DOHH2 (cell line): ENCODE measurements at regions not wholly inside any gene's neighbourhood (a gene's known extent, or its start where the extent isn't known, plus 50 kb on each side); places are given as distances from the start of the nearest gene placed in this dataset.

ENCODE experiments used
- H3F3A ChIP-seq: fragments of 200-600 bp; sonication (generic), shearing (Covaris generic); 2 replicates; pipeline ENCODE4 v1.6.0; 2016; ENCODE audit warnings: antibody characterized with exemption, mild to moderate bottlenecking; ENCODE audit not compliant: control insufficient read depth, insufficient read depth
- H3K27ac ChIP-seq: fragments of 200-600 bp; sonication (generic); 2 replicates; pipeline ENCODE4 v1.5.1; 2014; ENCODE audit warnings: low read depth, mild to moderate bottlenecking, low read length, moderate library complexity
- H3K27me3 ChIP-seq: fragments of 200-600 bp; sonication (generic); 2 replicates; pipeline ENCODE4 v1.6.1; 2014; ENCODE audit warnings: mild to moderate bottlenecking, low read length, mixed read lengths; ENCODE audit not compliant: control insufficient read depth
- H3K36me3 ChIP-seq: fragments of 200-600 bp; sonication (generic); 2 replicates; pipeline ENCODE4 v1.6.1; 2014; ENCODE audit warnings: mild to moderate bottlenecking, low read length, moderate library complexity, mixed read lengths; ENCODE audit not compliant: control insufficient read depth
- H3K4me1 ChIP-seq: fragments of 200-600 bp; sonication (generic); 2 replicates; pipeline ENCODE4 v1.6.1; 2014; ENCODE audit warnings: mild to moderate bottlenecking, low read length, mixed read lengths; ENCODE audit not compliant: control insufficient read depth
- H3K4me2 ChIP-seq: fragments of 200-600 bp; sonication (generic); 2 replicates; pipeline ENCODE4 v1.6.0; 2014; ENCODE audit warnings: mild to moderate bottlenecking, low read length, moderate library complexity
- H3K4me3 ChIP-seq: fragments of 200-600 bp; sonication (generic); 2 replicates; pipeline ENCODE4 v1.5.1; 2014; ENCODE audit warnings: mild to moderate bottlenecking, low read length, mixed read lengths
- H3K79me2 ChIP-seq: fragments of 200-600 bp; sonication (generic); 2 replicates; pipeline ENCODE4 v1.6.1; 2014; ENCODE audit warnings: mild to moderate bottlenecking, low read length, mixed read lengths; ENCODE audit not compliant: control insufficient read depth
- H3K9me2 ChIP-seq: fragments of 200-600 bp; sonication (generic); replicated peaks from 2 replicates; pipeline ENCODE4 v1.6.1; 2014; ENCODE audit warnings: mild to moderate bottlenecking, low read length, mixed read lengths; ENCODE audit not compliant: control insufficient read depth
- H3K9me3 ChIP-seq: fragments of 200-600 bp; sonication (generic); 2 replicates; pipeline ENCODE4 v1.6.1; 2014; ENCODE audit warnings: antibody characterized with exemption, low read length, mixed read lengths; ENCODE audit not compliant: control insufficient read depth, insufficient read depth
- H4K20me1 ChIP-seq: fragments of 200-600 bp; sonication (generic); 2 replicates; pipeline ENCODE4 v1.6.0; 2014; ENCODE audit warnings: low read depth, mild to moderate bottlenecking, antibody characterized with exemption, low read length, moderate library complexity; ENCODE audit not compliant: control insufficient read depth, insufficient read depth
- CTCF ChIP-seq: fragments of 200-600 bp; sonication (generic); IDR thresholded peaks from one replicate; pipeline ENCODE4 v1.5.1; 2014; ENCODE audit warnings: antibody characterized with exemption, mild to moderate bottlenecking, low read depth, low read length; ENCODE audit not compliant: poor library complexity, severe bottlenecking
- EZH2phosphoT487 ChIP-seq: fragments of 200-600 bp; sonication (generic); IDR thresholded peaks from 2 replicates; pipeline ENCODE4 v1.6.1; 2017; ENCODE audit warnings: borderline replicate concordance, mild to moderate bottlenecking, antibody characterized with exemption, low read length, moderate library complexity, mixed read lengths

- Histone ChIP-seq H3K9me2 (no peaks in the 10 kb centered on the region), H3K4me2 (no peak overlapping the region), H4K20me1 (no peaks in the 10 kb centered on the region)
Observed at GRCh38 chr3:33932010-33932764, 133.8 kb downstream of the PDCD6IP start.

GRCh38 chr3:33936171-33936920, 137.9 kb downstream of the PDCD6IP start:
- no peak for TF ChIP-seq EZH2phosphoT487
- TF ChIP-seq CTCF, result no peak
- Histone ChIP-seq H3K36me3 (no peaks in the 10 kb centered on the region), H3K27ac (no peak overlapping the region), H3K9me3 (no peaks in the 10 kb centered on the region), H3K79me2 (no peaks in the 10 kb centered on the region), H3K4me2 (no peak overlapping the region), H4K20me1 (no peaks in the 10 kb centered on the region), H3K4me1 (no peaks in the 10 kb centered on the region), H3K27me3 (no peaks in the 10 kb centered on the region), H3K9me2 (no peaks in the 10 kb centered on the region), H3F3A (no peaks in the 10 kb centered on the region), H3K4me3 (no peak overlapping the region)

More at GRCh38 chr3:33932010-33932764, 133.8 kb downstream of the PDCD6IP start:
- Histone ChIP-seq H3K36me3 (no peaks in the 10 kb centered on the region), H3K27ac (no peak overlapping the region), H3K27me3 (no peaks in the 10 kb centered on the region), H3F3A (no peaks in the 10 kb centered on the region), H3K9me3 (no peaks in the 10 kb centered on the region), H3K4me1 (no peaks in the 10 kb centered on the region), H3K4me3 (no peak overlapping the region), H3K79me2 (no peaks in the 10 kb centered on the region)
- TF ChIP-seq CTCF (no peak), EZH2phosphoT487 (no peak)

GRCh38 chr3:33936921-33937525, 138.6 kb downstream of the PDCD6IP start:
- Histone ChIP-seq H3K4me3 (no peak overlapping the region), H3F3A (no peaks in the 10 kb centered on the region), H3K4me2 (no peak overlapping the region), H3K9me3 (no peaks in the 10 kb centered on the region), H3K4me1 (no peaks in the 10 kb centered on the region), H3K27ac (no peak overlapping the region), H3K79me2 (no peaks in the 10 kb centered on the region), H4K20me1 (no peaks in the 10 kb centered on the region), H3K36me3 (no peaks in the 10 kb centered on the region), H3K9me2 (no peaks in the 10 kb centered on the region), H3K27me3 (no peaks in the 10 kb centered on the region)
- TF ChIP-seq EZH2phosphoT487 (no peak), CTCF (no peak)
